Loucy (cell line): ENCODE measurements at regions not wholly inside any gene's neighbourhood (a gene's known extent, or its start where the extent isn't known, plus 50 kb on each side); places are given as distances from the start of the nearest gene placed in this dataset.

ENCODE experiments used
- CTCF ChIP-seq: fragments of 200-600 bp; sonication (generic); conservative IDR thresholded peaks from 2 replicates; pipeline ENCODE4 v1.5.1; 2014; ENCODE audit warnings: mild to moderate bottlenecking, antibody characterized with exemption, low read length
- EZH2phosphoT487 ChIP-seq: fragments of 200-600 bp; IDR thresholded peaks from 2 replicates; pipeline ENCODE4 v1.6.1; 2018; ENCODE audit warnings: antibody characterized with exemption, mild to moderate bottlenecking, moderate library complexity, borderline replicate concordance

GRCh38 chr2:12063210-12063609 is 316.8 kb downstream of the LPIN1 start:
- TF ChIP-seq CTCF (no peak), EZH2phosphoT487 (no peak)
